SKM-1 (cell line): ENCODE measurements at regions not wholly inside any gene's neighbourhood (a gene's known extent, or its start where the extent isn't known, plus 50 kb on each side); places are given as distances from the start of the nearest gene placed in this dataset.

ENCODE experiments used
- DNase-seq: peaks from one replicate; lab custom pipeline; 2025; ENCODE audit not compliant: unreplicated experiment; lab: John Stamatoyannopoulos, UW

DNA sequence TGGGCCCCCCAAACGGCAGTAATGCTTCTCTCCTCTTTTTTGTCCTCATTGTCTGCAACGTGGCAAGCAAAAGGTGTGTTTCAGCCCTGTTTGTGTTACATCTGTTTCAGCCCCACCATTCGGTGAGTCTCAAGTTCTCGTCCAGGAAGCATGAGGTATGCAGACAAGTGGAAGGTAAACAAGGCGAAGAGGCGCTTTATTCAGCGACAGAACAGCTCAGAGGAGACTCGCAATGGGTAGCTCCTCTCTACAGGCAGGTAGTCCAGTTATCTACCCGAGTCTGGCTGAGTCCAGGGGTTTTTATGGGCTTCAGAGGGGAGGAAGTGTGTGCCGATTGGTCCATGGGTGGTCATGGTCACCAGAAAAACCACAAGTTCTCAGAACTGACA is 733.4 kb upstream of the CDH7 start:
- DNase-seq: no peak

DNA sequence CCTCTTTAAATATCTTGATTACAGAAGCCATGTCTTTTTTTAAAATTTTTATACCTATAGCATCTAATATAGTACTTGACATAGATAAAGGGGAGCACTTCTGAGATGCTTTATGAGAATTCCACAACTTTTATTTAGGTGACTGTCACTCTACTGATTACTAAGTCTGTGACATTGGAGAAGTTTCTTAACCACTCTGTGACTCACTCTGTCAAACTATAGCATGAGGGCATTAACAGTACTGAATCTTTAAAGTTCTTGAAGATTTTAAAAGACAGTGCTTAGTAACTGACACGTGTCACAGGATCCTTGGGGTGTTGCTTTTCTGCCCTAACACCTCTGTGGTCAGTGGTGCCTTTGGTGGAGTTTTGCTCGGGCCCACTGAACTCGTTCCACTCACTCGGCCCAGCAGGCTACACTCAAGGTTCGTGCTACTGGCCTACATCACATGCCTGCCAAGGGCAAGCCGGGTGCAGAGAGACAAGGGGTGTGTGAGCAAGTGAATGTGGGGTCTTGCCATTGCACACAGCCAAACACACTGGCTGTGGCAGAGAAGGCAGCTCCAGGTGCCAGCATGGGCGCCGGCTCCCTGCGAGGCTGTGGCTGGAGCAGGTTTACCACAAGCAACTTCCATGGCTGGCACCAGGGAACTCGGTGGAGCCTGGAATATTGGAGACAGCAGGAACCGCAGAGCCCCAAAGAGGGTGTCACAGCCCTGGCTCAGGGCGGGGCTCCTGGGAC is 734.0 kb upstream of the CDH7 start:
- no peak for DNase-seq

DNA sequence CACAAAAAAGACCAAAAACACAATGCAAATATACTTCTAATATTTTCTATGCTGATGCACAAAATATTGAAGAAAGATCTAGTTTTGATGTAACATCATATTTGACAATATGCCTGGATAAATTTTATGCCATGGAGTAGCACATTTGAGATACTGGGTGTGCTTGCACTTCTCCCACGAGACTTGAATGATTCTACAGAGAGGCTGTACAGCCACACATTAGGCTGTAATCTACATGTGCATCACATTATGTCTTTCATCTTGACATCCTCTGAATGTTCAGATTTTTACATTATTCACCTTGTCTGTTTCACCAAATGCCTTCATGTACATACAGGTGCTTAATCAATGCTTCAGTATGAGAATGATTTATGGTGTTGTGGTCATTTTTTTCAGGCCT is 756.4 kb upstream of the CDH7 start:
- DNase-seq: no peak

DNA sequence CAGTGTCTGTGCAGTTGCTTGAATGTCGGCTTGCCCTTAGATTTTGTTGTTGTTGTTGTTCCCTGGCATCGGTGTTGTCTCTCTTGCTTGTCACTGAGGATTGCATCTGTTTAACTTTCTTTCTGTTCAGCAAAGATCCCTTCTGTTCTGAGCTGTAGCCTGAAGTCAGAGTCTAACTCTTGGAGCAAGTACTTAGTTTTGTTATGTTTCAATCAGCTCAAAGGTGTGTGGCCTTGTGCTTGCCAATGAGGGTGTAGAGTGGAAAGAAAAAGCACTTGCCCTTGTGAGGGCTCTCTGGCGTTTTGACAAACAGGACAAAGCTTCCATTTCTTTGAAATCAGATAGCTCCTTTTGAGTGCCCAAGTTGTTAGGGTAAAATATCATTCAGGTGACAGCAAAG is 757.1 kb upstream of the CDH7 start:
- no peak for DNase-seq

GRCh38 chr18:64992654-64993053 is 758.2 kb upstream of the CDH7 start:
- DNase-seq: no peak

DNA sequence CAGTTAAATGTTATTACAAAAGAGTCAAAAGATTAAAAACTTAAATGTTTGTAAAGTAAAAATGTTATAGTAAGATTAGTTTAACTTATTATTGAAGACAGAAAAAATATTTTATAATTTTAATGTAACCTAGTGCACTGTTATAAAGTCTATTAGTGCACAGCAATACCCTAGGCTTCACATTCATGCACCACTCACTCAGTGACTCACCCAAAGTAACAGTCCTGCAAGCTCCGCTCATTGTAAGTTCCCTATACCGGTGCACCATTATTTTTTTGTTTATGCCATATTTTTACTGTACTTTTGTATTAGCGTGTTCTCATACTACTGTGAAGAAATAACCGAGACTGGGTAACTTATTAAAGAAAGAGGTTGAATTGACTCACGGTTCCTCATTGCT is 759.7 kb upstream of the CDH7 start:
- no peak for DNase-seq

DNA sequence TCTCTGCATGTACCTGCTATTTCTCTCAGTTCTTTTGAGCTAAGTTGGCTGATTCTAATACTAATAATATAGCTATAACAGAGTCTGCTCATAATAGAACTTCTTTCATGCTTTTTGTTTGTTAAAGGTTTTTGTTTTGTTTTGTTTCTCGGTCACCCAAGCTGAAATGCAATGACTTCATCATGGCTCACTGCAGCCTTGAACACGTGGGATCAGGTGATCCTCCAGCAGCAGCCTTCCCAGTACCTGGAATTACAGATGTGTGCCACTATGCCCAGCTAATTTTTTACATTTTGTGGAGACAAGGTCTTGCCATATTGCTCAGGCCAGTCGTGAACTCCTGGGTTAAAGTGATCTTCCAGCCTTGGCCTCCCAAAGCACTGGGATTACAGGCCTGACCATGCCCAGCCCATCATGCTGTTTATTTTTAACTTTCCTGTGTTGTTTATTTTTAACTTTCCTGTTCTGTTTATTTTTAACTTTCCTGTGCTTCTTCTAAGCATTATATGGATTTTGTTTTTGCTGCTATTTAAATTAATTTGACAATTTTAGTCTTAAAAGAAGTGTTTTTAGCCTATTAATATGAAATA is 763.8 kb upstream of the CDH7 start:
- DNase-seq: no peak

DNA sequence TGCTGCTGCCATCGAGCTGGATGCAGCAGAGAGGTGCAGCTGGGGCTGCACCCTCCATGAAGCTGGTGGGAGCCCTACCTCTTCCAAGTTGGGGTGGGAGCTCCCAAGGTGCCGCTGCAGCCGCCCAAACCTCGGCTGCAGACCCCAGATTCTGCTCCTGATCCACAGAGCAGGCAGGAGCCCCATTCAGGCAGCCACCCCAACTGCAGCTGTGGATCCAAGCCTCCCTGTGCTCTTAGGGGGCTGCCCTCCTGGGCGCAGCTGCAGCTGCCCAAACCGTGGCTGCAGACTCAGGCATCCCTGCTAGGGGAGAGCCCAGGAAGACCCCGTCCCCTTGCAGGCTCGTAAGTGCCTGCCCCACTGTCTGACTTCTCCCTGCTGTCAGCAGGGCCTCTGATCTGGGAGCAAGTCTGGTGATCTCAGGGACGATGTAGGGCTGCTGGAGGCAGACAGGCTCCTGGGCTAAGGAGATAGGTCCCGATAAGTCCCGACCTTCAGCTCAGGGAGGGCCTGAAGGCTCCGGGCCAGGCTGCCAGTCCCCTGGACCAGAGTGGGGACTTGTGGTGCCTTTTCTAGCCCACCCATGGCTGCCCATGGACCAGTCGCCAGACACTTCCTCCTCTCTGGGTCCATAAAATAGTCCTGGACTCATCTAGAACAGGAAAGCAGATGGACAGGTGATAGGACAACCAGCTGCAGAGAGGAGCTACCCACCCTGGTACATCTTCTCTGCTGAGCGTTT is 767.1 kb upstream of the CDH7 start:
- no peak for DNase-seq

- DNase-seq: no peak
Measured at GRCh38 chr18:64982414-64983055, 768.3 kb upstream of the CDH7 start.

- no peak for DNase-seq
Measured at GRCh38 chr18:64981915-64982314, 768.9 kb upstream of the CDH7 start.

GRCh38 chr18:64979791-64980190 is 771.0 kb upstream of the CDH7 start:
- no peak for DNase-seq

DNA sequence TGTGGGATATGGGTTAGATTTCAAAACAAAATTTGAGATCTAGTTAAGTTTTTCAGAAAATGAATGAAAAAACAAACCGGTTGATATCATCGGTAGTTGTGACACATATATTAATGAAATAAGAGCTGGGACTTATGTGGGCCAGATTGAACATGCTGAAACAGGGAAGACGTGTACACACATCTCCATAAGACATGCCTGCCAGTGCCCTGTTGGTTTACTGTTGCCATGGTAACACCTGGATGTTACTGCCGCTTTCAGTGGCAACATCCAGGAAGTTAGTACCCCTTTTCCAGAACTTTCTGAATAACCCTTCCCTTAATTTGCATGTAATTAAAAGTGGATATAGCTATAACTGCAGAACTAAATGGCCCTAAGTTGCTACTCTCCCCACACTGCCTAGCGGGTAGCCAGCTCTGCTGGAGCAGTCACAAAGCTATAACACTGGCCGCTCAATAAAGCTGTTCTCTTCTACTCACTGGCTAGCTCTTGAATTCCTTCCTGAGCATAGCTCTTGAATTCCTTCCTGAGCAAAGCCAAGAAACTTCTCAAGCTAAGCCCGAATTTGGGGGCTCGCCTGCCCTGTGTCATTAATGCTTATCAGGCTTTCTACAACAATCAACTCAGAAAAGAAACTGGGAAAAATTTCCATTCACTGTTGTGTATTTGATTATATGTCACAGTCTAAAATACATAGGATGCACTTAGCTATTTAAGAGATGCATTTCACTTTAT is 776.3 kb upstream of the CDH7 start:
- no peak for DNase-seq

- no peak for DNase-seq
Measured at GRCh38 chr18:64972545-64972944, 778.3 kb upstream of the CDH7 start.

DNA sequence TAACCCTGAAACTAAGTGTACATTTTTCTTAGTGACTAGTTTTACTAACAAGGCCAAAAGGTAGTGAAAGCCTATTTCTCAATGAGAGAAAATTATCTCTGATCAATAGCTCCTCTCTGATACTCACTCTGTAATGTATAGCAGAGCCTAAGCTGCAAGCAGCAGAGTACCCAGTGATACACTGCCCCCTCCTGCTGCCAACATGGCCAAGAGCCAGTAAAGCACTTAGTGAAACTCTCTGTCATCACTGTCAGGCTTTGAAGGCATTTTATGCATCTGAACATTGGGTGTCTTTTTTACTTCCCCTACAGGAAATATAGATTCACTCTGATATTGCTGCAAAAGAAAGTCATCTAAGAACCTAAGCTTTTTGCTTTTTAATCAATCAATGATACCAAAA is 784.1 kb upstream of the CDH7 start:
- DNase-seq: no peak

GRCh38 chr18:64956465-64956864 is 794.3 kb upstream of the CDH7 start:
- DNase-seq: no peak

DNA sequence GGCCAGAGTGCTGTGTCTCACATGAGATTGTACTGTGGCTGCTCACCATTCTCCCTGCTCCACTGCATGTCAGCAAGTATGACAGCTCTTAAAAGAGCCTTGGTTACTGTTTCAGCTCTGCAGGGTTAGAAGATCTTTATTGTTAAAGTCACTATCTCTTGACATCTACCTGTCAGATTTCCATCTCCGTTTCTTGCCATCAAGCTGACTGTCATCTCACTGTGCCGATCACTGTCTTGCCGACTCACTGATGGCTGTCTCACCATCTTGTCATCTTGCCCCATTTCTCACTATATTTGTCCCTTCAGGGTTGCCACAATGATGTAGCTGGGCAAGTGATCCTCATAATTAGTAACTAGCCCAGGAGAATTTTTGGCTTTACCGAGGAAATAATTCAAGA is 800.9 kb upstream of the CDH7 start:
- no peak for DNase-seq

- no peak for DNase-seq
Measured at GRCh38 chr18:64936671-64937070, 787.8 kb upstream of the LINC00305 start.

GRCh38 chr18:64929036-64929435 is 780.1 kb upstream of the LINC00305 start:
- no peak for DNase-seq

DNA sequence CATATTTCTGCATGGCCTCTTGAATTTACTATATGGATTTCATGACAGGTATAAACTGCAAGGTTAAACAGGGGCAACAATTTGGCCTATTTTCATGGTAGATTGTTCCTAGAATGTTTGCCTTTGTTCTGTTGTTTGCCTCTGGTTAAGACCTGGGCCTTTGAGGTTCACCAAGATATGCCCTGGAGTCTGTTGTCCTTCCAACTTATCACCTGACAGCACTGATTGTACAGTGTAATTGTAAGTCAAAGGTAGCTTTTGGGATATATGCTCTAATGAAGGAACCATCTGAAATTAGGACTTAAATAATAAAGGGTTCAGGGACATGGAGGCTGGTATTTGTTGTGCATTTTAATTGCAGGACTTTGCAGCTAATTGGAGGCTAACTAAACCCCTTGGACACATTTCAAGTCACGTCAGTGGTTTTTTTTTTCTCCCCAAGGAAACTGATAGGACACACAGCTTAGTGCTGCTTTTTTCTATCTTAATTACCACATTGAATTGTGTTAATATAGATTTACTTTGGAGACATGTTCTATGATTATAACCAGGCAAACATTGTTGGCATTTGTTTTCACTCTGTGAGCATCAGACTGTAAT is 771.2 kb upstream of the LINC00305 start:
- no peak for DNase-seq

- no peak for DNase-seq
Measured at GRCh38 chr18:64918851-64919250, 770.0 kb upstream of the LINC00305 start.

- no peak for DNase-seq
Measured at GRCh38 chr18:64893349-64893748, 744.5 kb upstream of the LINC00305 start.
